GM23248 (cell line): ENCODE measurements at regions not wholly inside any gene's neighbourhood (a gene's known extent, or its start where the extent isn't known, plus 50 kb on each side); places are given as distances from the start of the nearest gene placed in this dataset.

ENCODE experiments used
- DNase-seq: peaks from one replicate; pipeline ENCODE4 v3.0.0-alpha.2; 2015
- H2AFZ ChIP-seq: fragments of 200-600 bp; sonication (generic); 2 replicates; pipeline ENCODE4 v1.6.1; 2016; ENCODE audit warnings: antibody characterized with exemption
- H3F3A ChIP-seq: fragments of 200-600 bp; sonication (generic); 2 replicates; pipeline ENCODE4 v1.6.1; 2016; ENCODE audit warnings: mild to moderate bottlenecking, antibody characterized with exemption, mixed run types; ENCODE audit not compliant: insufficient read depth
- H3K27ac ChIP-seq: fragments of 200-600 bp; sonication (generic); 2 replicates; pipeline ENCODE4 v1.5.1; 2016; ENCODE audit warnings: mild to moderate bottlenecking
- H3K27me3 ChIP-seq: fragments of 200-600 bp; sonication (generic); replicated peaks from 2 replicates; pipeline ENCODE4 v1.6.1; 2016; ENCODE audit warnings: mild to moderate bottlenecking; ENCODE audit not compliant: insufficient read depth
- H3K36me3 ChIP-seq: fragments of 200-600 bp; sonication (generic); 2 replicates; pipeline ENCODE4 v1.6.1; 2016; ENCODE audit warnings: low read depth, mild to moderate bottlenecking
- H3K4me1 ChIP-seq: fragments of 200-600 bp; sonication (generic); 2 replicates; pipeline ENCODE4 v1.6.1; 2016; ENCODE audit warnings: mild to moderate bottlenecking; ENCODE audit not compliant: insufficient read depth
- H3K4me2 ChIP-seq: fragments of 200-600 bp; sonication (generic); one replicate; pipeline ENCODE4 v1.6.1; 2016; ENCODE audit warnings: mild to moderate bottlenecking; ENCODE audit not compliant: unreplicated experiment
- H3K4me3 ChIP-seq: fragments of 200-600 bp; sonication (generic); 2 replicates; pipeline ENCODE4 v1.5.1; 2016; ENCODE audit warnings: mild to moderate bottlenecking
- H3K79me2 ChIP-seq: fragments of 200-600 bp; sonication (generic); 2 replicates; pipeline ENCODE4 v1.6.1; 2016; ENCODE audit warnings: mild to moderate bottlenecking; ENCODE audit not compliant: insufficient read depth
- H3K9ac ChIP-seq: fragments of 200-600 bp; sonication (generic); 2 replicates; pipeline ENCODE4 v1.6.1; 2016; ENCODE audit warnings: mild to moderate bottlenecking
- H3K9me2 ChIP-seq: fragments of 200-600 bp; sonication (generic); 2 replicates; pipeline ENCODE4 v1.6.1; 2016; ENCODE audit warnings: mixed run types, mild to moderate bottlenecking, moderate library complexity; ENCODE audit not compliant: insufficient read depth
- H3K9me3 ChIP-seq: fragments of 200-600 bp; sonication (generic); one replicate; pipeline ENCODE4 v1.6.1; 2017; ENCODE audit warnings: low read depth
- H4K20me1 ChIP-seq: fragments of 200-600 bp; sonication (generic); 2 replicates; pipeline ENCODE4 v1.6.0; 2016; ENCODE audit not compliant: insufficient read depth
- EZH2 ChIP-seq: fragments of 200-600 bp; sonication (generic); IDR thresholded peaks from 2 replicates; pipeline ENCODE4 v1.6.1; 2018; ENCODE audit warnings: antibody characterized with exemption, mild to moderate bottlenecking; ENCODE audit not compliant: insufficient read depth, poor library complexity, severe bottlenecking
- EZH2phosphoT487 ChIP-seq: fragments of 200-600 bp; sonication (generic); IDR thresholded peaks from 2 replicates; pipeline ENCODE4 v1.6.1; 2018; ENCODE audit warnings: antibody characterized with exemption, moderate library complexity, mild to moderate bottlenecking, low read depth; ENCODE audit not compliant: insufficient read depth
- WGBS, 2 experiments: methylation state at CpG; one replicate each; pipeline ENCODE4 v1.1.6; 2015 to 2017; ENCODE audit warnings: low lambda C conversion rate in 2 of 2, low coverage in 1 of 2; ENCODE audit errors: missing lambda C conversion rate in 2 of 2; 5-methylcytosine and 5-hydroxymethylcytosine counted together
- in situ Hi-C: fragments of 300-500 bp; cut with MboI; formaldehyde crosslinking; loops from 2 replicates; pipeline ENCODE4 v1.15.0; 2020

DNA sequence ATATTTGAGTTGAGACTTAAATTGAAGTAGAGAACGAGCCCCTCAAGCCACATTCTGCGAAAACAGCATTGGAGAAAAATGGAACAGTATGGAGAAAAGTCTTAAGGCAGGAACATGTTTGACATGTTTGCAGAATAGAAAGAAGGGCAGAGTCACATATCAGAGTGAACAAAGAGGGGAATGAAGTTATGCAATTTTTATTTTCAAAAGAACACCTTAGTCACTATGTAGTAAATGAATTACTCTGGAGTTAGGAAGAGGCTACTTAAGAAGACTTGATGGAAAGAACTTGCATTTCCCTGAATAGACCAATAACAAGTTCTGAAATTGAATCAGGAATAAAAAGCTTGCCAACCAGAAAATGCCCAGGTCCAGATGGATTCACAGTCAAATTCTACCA lies 391.4 kb upstream of the CDH19 start:
- H3K27me3 ChIP-seq: no peaks in the 10 kb centered on the region
- H3F3A ChIP-seq: no peaks in the 10 kb centered on the region
- TF ChIP-seq EZH2phosphoT487: no peak
- no peak for TF ChIP-seq EZH2

DNA sequence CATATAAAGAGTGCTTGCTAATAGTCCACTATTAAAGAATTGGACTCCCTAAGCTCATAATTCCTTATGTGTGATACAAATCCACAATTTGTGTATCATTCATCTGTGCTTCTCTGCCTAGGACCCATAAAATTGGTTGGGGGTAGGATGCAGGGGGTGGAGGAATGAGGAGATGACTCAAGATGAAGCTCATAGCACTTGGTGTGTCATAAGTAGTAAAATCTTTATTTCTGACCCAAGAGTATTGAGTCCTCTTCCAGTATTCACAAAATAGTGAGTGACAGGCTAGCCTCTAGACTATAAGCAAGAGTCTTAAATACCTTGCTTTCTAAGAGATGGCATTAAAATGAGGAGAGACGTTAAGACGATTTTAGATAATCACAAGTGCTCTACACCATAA lies 390.9 kb upstream of the CDH19 start:
- Histone ChIP-seq H3K9me2 (no peaks in the 10 kb centered on the region), H3K4me2 (no peak overlapping the region), H2AFZ (no peak overlapping the region), H3K79me2 (no peaks in the 10 kb centered on the region), H3K4me3 (no peak overlapping the region), H3K9me3 (no peaks in the 10 kb centered on the region), H3K9ac (no peak overlapping the region), H3F3A (no peaks in the 10 kb centered on the region), H4K20me1 (no peaks in the 10 kb centered on the region), H3K36me3 (no peaks in the 10 kb centered on the region), H3K27me3 (no peaks in the 10 kb centered on the region), H3K27ac (no peak overlapping the region), H3K4me1 (no peaks in the 10 kb centered on the region)
- TF ChIP-seq EZH2 (no peak), EZH2phosphoT487 (no peak)
- WGBS, 2 experiments: 11 to 24% methylated on average over 2 of the region's 2 CpGs
- in situ Hi-C loops: no loop called here
- DNase-seq: no peak

More for the DNA sequence above, 391.4 kb upstream of the CDH19 start:
- in situ Hi-C loops: no loop called here
- Histone ChIP-seq H2AFZ (no peak overlapping the region), H3K9ac (no peak overlapping the region), H3K4me3 (no peak overlapping the region), H3K9me2 (no peaks in the 10 kb centered on the region), H3K36me3 (no peaks in the 10 kb centered on the region), H3K4me1 (no peaks in the 10 kb centered on the region), H3K4me2 (no peak overlapping the region), H3K27ac (no peak overlapping the region), H3K79me2 (no peaks in the 10 kb centered on the region), H4K20me1 (no peaks in the 10 kb centered on the region), H3K9me3 (no peaks in the 10 kb centered on the region)
- no peak for DNase-seq
- WGBS, 2 experiments: 19 to 29% methylated on average over 2 of the region's 2 CpGs

DNA sequence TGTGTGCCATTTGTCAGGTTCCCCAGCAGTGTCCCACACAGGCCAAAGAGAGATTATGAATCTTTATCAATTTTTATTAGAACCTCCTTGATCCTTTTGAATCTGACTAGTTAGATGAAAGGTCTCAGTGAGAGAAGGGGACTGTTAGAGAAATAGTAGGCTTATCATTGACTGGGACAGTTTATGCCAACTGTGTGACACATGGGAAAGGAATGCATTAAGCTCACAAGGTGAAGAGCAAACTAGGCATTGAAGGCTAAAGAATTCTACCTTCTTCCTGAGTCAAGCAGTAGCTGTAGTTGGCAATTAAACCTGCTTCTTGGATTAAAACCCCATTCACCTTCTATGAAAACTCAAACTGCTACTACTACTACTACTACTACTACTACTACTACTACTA lies 389.6 kb upstream of the CDH19 start:
- in situ Hi-C loops: no loop called here
- H3K4me3 ChIP-seq: no peak overlapping the region
- no peaks in the 10 kb centered on the region for H4K20me1 ChIP-seq
- no peak overlapping the region for H2AFZ ChIP-seq
- no peak overlapping the region for H3K27ac ChIP-seq
- no peaks in the 10 kb centered on the region for H3K36me3 ChIP-seq
- H3K9ac ChIP-seq: no peak overlapping the region
- no peaks in the 10 kb centered on the region for H3K9me3 ChIP-seq
- no peak for TF ChIP-seq EZH2phosphoT487
- TF ChIP-seq EZH2: no peak
- no peaks in the 10 kb centered on the region for H3K27me3 ChIP-seq
- no peaks in the 10 kb centered on the region for H3K9me2 ChIP-seq
- no peak overlapping the region for H3K4me2 ChIP-seq
- DNase-seq: no peak
- H3F3A ChIP-seq: no peaks in the 10 kb centered on the region
- no peaks in the 10 kb centered on the region for H3K79me2 ChIP-seq
- no peaks in the 10 kb centered on the region for H3K4me1 ChIP-seq

DNA sequence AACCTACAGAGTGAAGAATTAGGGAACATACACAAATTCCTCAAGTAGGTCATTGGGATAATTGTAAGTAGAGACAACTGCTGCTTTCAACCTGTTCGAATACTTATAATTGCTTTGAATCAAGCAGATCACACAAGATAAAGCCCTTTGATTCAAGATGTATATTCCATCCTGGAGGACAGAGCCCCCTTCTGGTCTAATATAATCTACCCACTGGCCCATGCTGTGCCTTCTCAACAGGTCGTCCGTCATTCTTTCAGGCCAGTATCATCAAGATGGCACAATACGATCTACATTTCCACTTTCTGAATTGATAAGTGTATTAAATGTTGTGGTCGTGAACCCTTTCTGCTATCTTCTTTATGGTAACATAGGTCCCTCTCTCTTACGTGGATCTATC lies 387.0 kb upstream of the CDH19 start:
- Histone ChIP-seq H3K9me2 (no peaks in the 10 kb centered on the region), H3K9ac (no peak overlapping the region), H3K9me3 (no peaks in the 10 kb centered on the region), H3K27me3 (no peaks in the 10 kb centered on the region), H3K79me2 (no peaks in the 10 kb centered on the region), H3K4me1 (no peaks in the 10 kb centered on the region), H3F3A (no peaks in the 10 kb centered on the region), H3K36me3 (no peaks in the 10 kb centered on the region), H3K4me3 (no peak overlapping the region), H2AFZ (no peak overlapping the region), H3K27ac (no peak overlapping the region), H4K20me1 (no peaks in the 10 kb centered on the region), H3K4me2 (no peak overlapping the region)
- no peak for DNase-seq
- WGBS, 2 experiments: 41 to 45% methylated on average over 6 of the region's 6 CpGs
- in situ Hi-C loops: no loop called here
- TF ChIP-seq EZH2phosphoT487 (no peak), EZH2 (no peak)

DNA sequence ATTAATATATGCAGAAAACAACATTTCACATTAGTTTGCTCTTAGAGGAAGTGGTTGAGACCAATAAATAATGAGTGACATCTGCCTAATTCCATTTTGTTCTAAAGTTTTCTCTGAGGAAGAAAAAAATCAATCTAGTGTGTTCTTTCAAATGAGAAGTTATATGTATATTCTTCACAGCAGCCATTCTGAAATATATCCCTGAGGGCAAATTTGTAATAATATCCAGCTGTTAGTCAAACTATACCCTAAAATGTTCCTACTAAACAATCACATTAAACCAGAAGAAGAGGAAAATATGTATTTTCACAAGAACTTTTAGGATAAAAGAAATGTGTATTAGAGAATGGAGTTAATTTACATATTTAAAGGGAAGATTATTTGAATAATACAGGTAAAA lies 375.1 kb upstream of the CDH19 start:
- Histone ChIP-seq H3K79me2 (no peaks in the 10 kb centered on the region), H3K9me3 (no peaks in the 10 kb centered on the region), H2AFZ (no peak overlapping the region), H3F3A (no peaks in the 10 kb centered on the region), H3K4me2 (no peak overlapping the region), H3K4me1 (no peaks in the 10 kb centered on the region), H3K27ac (no peak overlapping the region), H4K20me1 (no peaks in the 10 kb centered on the region), H3K9me2 (no peaks in the 10 kb centered on the region), H3K27me3 (no peaks in the 10 kb centered on the region), H3K9ac (no peak overlapping the region), H3K36me3 (no peaks in the 10 kb centered on the region), H3K4me3 (no peak overlapping the region)
- DNase-seq: no peak
- TF ChIP-seq EZH2phosphoT487 (no peak), EZH2 (no peak)
- in situ Hi-C loops: no loop called here
